Prostate gland (tissue), 2 donors: ENCODE measurements at regions not wholly inside any gene's neighbourhood (a gene's known extent, or its start where the extent isn't known, plus 50 kb on each side); places are given as distances from the start of the nearest gene placed in this dataset.

Source experiments
- POLR2A ChIP-seq: fragments of 450-650 bp; IDR thresholded peaks from one replicate; pipeline ENCODE4 v1.6.1; 2016; ENCODE audit warnings: antibody characterized with exemption, mild to moderate bottlenecking
- POLR2AphosphoS5 ChIP-seq: sonication (generic); formaldehyde crosslinking; IDR thresholded peaks from one replicate; pipeline ENCODE4 v1.6.1; 2017; ENCODE audit warnings: antibody characterized with exemption
- TF ChIP-seq, protein P1 (sequence below), 4 experiments: fragments of 200-600 bp in 2 of 4; fragments of 450-650 bp in 2 of 4; sonication (generic) in 2 of 4; IDR thresholded peaks; 1 replicate in 3 of 4; 2 replicates in 1 of 4; pipeline ENCODE4 v1.5.1; 2016 to 2019; ENCODE audit warnings: antibody characterized with exemption in 4 of 4, mild to moderate bottlenecking in 2 of 4, moderate library complexity in 2 of 4

GRCh38 chr1:29932626-29933025 is 696.3 kb downstream of the PTPRU start:
- TF ChIP-seq, protein P1, sequence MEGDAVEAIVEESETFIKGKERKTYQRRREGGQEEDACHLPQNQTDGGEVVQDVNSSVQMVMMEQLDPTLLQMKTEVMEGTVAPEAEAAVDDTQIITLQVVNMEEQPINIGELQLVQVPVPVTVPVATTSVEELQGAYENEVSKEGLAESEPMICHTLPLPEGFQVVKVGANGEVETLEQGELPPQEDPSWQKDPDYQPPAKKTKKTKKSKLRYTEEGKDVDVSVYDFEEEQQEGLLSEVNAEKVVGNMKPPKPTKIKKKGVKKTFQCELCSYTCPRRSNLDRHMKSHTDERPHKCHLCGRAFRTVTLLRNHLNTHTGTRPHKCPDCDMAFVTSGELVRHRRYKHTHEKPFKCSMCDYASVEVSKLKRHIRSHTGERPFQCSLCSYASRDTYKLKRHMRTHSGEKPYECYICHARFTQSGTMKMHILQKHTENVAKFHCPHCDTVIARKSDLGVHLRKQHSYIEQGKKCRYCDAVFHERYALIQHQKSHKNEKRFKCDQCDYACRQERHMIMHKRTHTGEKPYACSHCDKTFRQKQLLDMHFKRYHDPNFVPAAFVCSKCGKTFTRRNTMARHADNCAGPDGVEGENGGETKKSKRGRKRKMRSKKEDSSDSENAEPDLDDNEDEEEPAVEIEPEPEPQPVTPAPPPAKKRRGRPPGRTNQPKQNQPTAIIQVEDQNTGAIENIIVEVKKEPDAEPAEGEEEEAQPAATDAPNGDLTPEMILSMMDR (IDR thresholded peaks at IDR 0.05), result no peak
- TF ChIP-seq POLR2A (no peak), POLR2AphosphoS5 (no peak)
